ENCODE measurements at regions not wholly inside any gene's neighbourhood (a gene's known extent, or its start where the extent isn't known, plus 50 kb on each side); places are given as distances from the start of the nearest gene placed in this dataset.

DNA sequence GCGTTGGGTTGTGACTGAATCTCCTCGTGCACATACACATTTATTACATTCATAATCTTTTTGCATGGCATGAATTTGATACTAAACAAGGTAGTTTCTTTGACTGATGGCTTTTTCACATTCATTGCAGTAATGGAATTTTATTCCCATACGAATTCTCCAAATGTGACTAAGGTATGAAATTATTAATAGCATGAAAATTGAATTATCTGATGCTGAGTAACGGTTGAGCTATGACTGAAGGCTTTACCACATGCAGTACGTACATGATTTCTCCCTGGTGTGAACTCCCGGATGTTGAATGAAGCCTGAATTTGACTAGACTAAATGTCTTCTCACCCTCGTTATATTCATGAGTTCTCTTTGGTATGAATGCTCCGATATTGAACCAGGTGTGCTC, 104.4 kb upstream of the C1GALT1 start:
- Mint-ChIP-seq H3K36me3 (no peaks in the 10 kb centered on the region), H3K4me1 (no peaks in the 10 kb centered on the region), H3K27ac (no peak overlapping the region), H3K27me3 (ENCODE audit: low read depth) (no peaks in the 10 kb centered on the region), H3K9me3 (peaks cover 7% of the 10 kb centered on the region), H3K4me3 (no peak overlapping the region)
- TF ChIP-seq, protein P1, sequence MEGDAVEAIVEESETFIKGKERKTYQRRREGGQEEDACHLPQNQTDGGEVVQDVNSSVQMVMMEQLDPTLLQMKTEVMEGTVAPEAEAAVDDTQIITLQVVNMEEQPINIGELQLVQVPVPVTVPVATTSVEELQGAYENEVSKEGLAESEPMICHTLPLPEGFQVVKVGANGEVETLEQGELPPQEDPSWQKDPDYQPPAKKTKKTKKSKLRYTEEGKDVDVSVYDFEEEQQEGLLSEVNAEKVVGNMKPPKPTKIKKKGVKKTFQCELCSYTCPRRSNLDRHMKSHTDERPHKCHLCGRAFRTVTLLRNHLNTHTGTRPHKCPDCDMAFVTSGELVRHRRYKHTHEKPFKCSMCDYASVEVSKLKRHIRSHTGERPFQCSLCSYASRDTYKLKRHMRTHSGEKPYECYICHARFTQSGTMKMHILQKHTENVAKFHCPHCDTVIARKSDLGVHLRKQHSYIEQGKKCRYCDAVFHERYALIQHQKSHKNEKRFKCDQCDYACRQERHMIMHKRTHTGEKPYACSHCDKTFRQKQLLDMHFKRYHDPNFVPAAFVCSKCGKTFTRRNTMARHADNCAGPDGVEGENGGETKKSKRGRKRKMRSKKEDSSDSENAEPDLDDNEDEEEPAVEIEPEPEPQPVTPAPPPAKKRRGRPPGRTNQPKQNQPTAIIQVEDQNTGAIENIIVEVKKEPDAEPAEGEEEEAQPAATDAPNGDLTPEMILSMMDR (IDR thresholded peaks at IDR 0.05; ENCODE audit: unreplicated experiment): no peak
- DNase-seq (ENCODE audit: low spot score in 2 of 2, unreplicated experiment in 2 of 2): no peak

DNA sequence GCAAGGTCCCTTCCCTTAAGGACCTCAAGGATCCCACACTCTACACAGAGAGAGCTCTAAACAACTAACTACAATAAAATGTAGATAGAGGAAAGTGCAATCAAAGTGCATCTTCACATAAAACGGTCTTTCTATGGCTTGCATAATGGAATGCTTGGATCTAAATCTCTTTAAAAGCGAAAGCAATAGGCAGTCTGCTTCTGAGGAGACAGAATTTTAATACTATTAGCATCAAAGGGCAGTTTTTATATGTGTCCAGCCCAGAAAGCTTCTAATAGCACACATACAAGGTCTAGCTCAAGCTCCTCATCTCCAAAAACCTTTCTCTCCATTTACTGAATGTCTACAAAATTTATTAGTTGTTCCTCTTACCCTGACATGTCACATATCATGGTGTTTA, 101.5 kb upstream of the C1GALT1 start:
- Mint-ChIP-seq H3K36me3 (no peaks in the 10 kb centered on the region), H3K4me3 (no peak overlapping the region), H3K27ac (no peak overlapping the region), H3K4me1 (no peaks in the 10 kb centered on the region), H3K27me3 (ENCODE audit: low read depth) (no peaks in the 10 kb centered on the region), H3K9me3 (peaks cover 12% of the 10 kb centered on the region)
- DNase-seq (ENCODE audit: low spot score in 2 of 2, unreplicated experiment in 2 of 2): no peak
- TF ChIP-seq, protein P1 (IDR thresholded peaks at IDR 0.05; ENCODE audit: unreplicated experiment): no peak

DNA sequence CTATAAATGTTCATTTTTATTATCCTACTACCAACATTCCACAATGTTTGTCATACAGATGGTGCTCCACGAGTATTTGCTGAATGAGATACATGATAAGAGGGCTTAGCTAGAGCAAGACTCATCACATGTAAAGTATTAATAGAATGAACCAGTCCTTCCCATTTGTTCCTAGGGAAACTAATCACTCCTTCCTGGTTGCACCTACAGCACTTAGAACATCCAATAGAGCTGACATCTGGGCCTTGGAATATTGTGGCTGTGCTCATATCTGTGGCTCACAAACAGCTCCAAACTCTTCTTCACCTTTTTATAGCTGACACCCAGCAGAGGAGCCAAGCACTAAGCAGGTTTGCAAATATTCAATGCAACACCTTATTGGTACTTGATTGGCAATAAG, 91.9 kb upstream of the C1GALT1 start:
- Mint-ChIP-seq H3K4me3 (no peak overlapping the region), H3K27ac (no peak overlapping the region), H3K27me3 (ENCODE audit: low read depth) (no peaks in the 10 kb centered on the region), H3K4me1 (no peaks in the 10 kb centered on the region), H3K36me3 (no peaks in the 10 kb centered on the region), H3K9me3 (peaks cover 32% of the 10 kb centered on the region)
- DNase-seq (ENCODE audit: low spot score in 2 of 2, unreplicated experiment in 2 of 2): no peak
- TF ChIP-seq, protein P1 (IDR thresholded peaks at IDR 0.05; ENCODE audit: unreplicated experiment): no peak

DNA sequence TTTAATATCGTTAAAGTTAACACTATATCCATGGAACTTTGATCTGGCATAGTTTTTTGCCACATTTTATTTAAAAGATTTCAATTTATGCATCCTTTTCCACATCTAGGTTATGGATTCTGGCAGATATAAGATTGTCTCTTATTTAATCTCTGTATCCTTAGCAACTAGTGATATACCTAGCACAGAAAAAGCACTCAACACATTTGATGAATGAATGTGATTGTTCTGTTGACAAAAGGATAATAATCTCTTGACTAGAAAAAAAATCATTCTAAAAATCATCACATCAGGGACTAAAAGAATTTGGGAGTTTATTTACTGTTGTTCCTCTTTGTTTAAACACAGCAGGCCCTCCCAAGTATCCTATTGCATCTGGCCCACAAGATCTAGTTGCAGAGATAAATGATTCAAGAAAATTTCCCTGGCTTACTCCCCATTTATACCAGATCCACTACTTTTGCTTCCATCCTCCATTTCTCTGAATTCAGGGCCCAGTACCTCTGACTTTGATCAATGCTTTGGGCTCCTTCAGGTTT, 84.0 kb upstream of the C1GALT1 start:
- Mint-ChIP-seq H3K27me3 (ENCODE audit: low read depth) (no peaks in the 10 kb centered on the region), H3K4me1 (peaks cover 37% of the 10 kb centered on the region), H3K36me3 (no peaks in the 10 kb centered on the region), H3K27ac (peak overlapping the region; percentile 93), H3K4me3 (no peak overlapping the region), H3K9me3 (no peaks in the 10 kb centered on the region)
- DNase-seq (ENCODE audit: low spot score in 2 of 2, unreplicated experiment in 2 of 2): no peak
- TF ChIP-seq, protein P1 (IDR thresholded peaks at IDR 0.05; ENCODE audit: unreplicated experiment): no peak

DNA sequence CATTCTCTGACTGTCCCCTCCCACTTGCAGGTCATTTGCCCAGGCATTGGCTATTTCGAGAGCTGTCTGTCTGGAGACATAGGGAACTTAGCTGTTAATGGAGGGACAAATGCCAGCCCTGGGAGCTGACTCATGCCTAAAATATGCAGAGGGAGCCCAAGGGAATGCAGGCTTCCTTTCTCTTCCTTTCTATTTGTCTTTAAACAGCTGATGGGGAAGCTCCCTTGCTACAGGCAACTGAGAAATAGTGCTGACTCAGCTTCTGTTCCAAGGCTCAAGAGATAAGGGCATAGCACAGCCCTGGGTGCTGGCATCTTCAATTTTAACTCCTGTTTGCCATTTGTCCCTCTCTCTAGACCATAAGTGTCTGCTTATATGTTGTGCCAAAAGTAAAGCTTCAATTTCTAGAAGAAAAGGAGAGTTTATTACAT, 82.7 kb upstream of the C1GALT1 start:
- Mint-ChIP-seq H3K36me3 (no peaks in the 10 kb centered on the region), H3K4me3 (no peak overlapping the region), H3K4me1 (peaks cover 44% of the 10 kb centered on the region), H3K9me3 (no peaks in the 10 kb centered on the region), H3K27ac (peak overlapping the region; percentile 93), H3K27me3 (ENCODE audit: low read depth) (no peaks in the 10 kb centered on the region)
- peak; percentile 35 to 74 for DNase-seq (ENCODE audit: low spot score in 2 of 2, unreplicated experiment in 2 of 2)
- TF ChIP-seq, protein P1 (IDR thresholded peaks at IDR 0.05; ENCODE audit: unreplicated experiment): no peak

DNA sequence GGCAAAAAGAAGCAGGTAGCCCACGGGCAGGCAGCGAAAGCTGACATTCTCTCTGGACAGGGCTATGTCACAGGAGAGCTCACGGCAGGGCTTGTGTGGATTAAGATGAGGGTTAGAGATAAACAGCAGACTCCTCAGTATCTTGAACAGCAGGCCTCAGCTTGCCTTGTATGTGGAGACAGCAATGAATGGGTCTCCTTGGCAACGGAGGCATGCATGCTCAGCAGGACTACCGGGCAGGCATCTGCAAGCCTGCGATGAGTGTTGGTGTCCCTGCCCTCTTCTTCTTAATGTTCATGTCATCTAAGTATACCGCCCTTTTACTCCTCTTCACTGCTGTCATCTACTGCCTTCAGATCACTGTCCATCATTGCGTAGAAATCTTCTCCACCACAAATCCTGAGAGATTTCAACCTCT, 81.9 kb upstream of the C1GALT1 start:
- Mint-ChIP-seq H3K4me1 (peaks cover 48% of the 10 kb centered on the region), H3K4me3 (no peak overlapping the region), H3K36me3 (no peaks in the 10 kb centered on the region), H3K9me3 (no peaks in the 10 kb centered on the region), H3K27me3 (ENCODE audit: low read depth) (no peaks in the 10 kb centered on the region), H3K27ac (peak overlapping the region; percentile 91)
- DNase-seq (ENCODE audit: low spot score in 2 of 2, unreplicated experiment in 2 of 2): no peak
- TF ChIP-seq, protein P1 (IDR thresholded peaks at IDR 0.05; ENCODE audit: unreplicated experiment): no peak

Data from mesothelial cell of epicardium (in vitro differentiated cells).